HL-60 (cell line): ENCODE measurements at regions not wholly inside any gene's neighbourhood (a gene's known extent, or its start where the extent isn't known, plus 50 kb on each side); places are given as distances from the start of the nearest gene placed in this dataset.

Experiments used
- DNase-seq, 2 experiments: peaks; one replicate each; pipeline ENCODE4 v3.0.0-alpha.2; 2010 to 2020; ENCODE audit warnings: low read depth in 1 of 2, low spot score in 1 of 2
- H3K27ac ChIP-seq: fragments of 250-450 bp; sonication (Bioruptor Pico); replicated peaks from 2 replicates; pipeline ENCODE4 v1.5.1; 2020; ENCODE audit warnings: mild to moderate bottlenecking, moderate library complexity
- H3K27me3 ChIP-seq: fragments of 250-450 bp; sonication (Bioruptor Pico); 2 replicates; pipeline ENCODE4 v1.5.1; 2021; ENCODE audit warnings: mild to moderate bottlenecking, moderate library complexity; ENCODE audit not compliant: insufficient read depth, poor library complexity, severe bottlenecking
- H3K4me3 ChIP-seq: replicated peaks from 2 replicates; pipeline ENCODE4 v1.5.1; 2011; ENCODE audit warnings: mild to moderate bottlenecking, control low read depth, low read length; ENCODE audit not compliant: insufficient read depth
- GABPA ChIP-seq: IDR thresholded peaks from 2 replicates; pipeline ENCODE4 v1.6.1; 2012; ENCODE audit warnings: low read depth
- POLR2AphosphoS5 ChIP-seq: IDR thresholded peaks from 2 replicates; pipeline ENCODE4 v1.6.1; 2012; ENCODE audit warnings: low read depth
- SPI1 ChIP-seq: IDR thresholded peaks from 2 replicates; pipeline ENCODE4 v1.6.1; 2012; ENCODE audit warnings: low read depth, mild to moderate bottlenecking, borderline replicate concordance
- TF ChIP-seq, protein P1 (sequence below): IDR thresholded peaks from 2 replicates; pipeline ENCODE4 v1.6.1; 2012; ENCODE audit warnings: low read depth; ENCODE audit not compliant: insufficient replicate concordance
- TF ChIP-seq, protein P2 (sequence below): IDR thresholded peaks from one replicate; pipeline ENCODE4 v1.5.1; 2011; ENCODE audit warnings: low read length, control low read depth, inconsistent platforms; ENCODE audit not compliant: insufficient read depth

DNA sequence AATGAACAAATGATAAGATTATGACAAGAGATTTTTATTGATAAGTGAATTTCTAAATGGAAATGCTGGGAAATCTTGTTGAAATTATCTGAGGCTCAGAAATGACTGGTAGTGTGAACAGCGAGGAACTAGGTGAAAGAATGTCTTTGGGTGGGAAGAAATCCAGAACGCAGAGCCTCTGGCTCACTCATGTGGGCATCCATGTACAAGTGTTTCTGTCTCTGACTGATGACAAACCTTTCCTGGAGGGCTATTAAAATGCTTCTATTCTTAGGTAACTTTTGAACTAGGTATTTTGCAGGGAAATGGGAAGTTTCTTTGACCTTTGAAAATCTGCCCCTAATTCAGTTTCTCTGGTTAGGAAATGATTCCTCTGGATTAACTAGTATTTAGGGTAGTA lies 598.6 kb downstream of the SLC4A3 start:
- H3K4me3 ChIP-seq, result no peak overlapping the region
- no peak for DNase-seq
- H3K27ac ChIP-seq, result no peak overlapping the region
- TF ChIP-seq, protein P1, sequence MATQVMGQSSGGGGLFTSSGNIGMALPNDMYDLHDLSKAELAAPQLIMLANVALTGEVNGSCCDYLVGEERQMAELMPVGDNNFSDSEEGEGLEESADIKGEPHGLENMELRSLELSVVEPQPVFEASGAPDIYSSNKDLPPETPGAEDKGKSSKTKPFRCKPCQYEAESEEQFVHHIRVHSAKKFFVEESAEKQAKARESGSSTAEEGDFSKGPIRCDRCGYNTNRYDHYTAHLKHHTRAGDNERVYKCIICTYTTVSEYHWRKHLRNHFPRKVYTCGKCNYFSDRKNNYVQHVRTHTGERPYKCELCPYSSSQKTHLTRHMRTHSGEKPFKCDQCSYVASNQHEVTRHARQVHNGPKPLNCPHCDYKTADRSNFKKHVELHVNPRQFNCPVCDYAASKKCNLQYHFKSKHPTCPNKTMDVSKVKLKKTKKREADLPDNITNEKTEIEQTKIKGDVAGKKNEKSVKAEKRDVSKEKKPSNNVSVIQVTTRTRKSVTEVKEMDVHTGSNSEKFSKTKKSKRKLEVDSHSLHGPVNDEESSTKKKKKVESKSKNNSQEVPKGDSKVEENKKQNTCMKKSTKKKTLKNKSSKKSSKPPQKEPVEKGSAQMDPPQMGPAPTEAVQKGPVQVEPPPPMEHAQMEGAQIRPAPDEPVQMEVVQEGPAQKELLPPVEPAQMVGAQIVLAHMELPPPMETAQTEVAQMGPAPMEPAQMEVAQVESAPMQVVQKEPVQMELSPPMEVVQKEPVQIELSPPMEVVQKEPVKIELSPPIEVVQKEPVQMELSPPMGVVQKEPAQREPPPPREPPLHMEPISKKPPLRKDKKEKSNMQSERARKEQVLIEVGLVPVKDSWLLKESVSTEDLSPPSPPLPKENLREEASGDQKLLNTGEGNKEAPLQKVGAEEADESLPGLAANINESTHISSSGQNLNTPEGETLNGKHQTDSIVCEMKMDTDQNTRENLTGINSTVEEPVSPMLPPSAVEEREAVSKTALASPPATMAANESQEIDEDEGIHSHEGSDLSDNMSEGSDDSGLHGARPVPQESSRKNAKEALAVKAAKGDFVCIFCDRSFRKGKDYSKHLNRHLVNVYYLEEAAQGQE, result no peak
- TF ChIP-seq POLR2AphosphoS5 (no peak), GABPA (no peak), SPI1 (no peak)
- TF ChIP-seq, protein P2, sequence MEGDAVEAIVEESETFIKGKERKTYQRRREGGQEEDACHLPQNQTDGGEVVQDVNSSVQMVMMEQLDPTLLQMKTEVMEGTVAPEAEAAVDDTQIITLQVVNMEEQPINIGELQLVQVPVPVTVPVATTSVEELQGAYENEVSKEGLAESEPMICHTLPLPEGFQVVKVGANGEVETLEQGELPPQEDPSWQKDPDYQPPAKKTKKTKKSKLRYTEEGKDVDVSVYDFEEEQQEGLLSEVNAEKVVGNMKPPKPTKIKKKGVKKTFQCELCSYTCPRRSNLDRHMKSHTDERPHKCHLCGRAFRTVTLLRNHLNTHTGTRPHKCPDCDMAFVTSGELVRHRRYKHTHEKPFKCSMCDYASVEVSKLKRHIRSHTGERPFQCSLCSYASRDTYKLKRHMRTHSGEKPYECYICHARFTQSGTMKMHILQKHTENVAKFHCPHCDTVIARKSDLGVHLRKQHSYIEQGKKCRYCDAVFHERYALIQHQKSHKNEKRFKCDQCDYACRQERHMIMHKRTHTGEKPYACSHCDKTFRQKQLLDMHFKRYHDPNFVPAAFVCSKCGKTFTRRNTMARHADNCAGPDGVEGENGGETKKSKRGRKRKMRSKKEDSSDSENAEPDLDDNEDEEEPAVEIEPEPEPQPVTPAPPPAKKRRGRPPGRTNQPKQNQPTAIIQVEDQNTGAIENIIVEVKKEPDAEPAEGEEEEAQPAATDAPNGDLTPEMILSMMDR, result no peak
- H3K27me3 ChIP-seq, result no peaks in the 10 kb centered on the region

DNA sequence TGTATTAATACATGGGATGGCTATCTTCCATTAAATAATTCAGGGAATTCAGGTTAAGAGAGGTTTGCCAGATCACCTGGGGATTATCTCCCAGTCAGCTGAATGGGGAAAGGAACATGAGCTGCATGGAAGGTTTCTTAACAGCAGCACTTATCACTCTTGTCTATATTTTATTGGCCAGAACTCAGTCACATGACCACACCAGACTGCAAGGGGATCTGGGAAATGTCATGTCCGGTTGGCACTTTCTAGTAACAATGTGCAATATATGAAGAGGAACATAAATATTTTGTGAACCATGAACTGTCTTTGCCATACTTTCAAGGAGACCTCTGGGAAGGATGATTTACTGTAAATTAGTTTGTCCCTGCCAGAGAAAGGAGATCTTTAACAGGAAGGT lies 599.1 kb downstream of the SLC4A3 start:
- Histone ChIP-seq H3K27me3 (no peaks in the 10 kb centered on the region), H3K4me3 (no peak overlapping the region), H3K27ac (no peak overlapping the region)
- no peak for DNase-seq
- TF ChIP-seq SPI1, result no peak
- TF ChIP-seq, protein P2, result no peak
- no peak for TF ChIP-seq GABPA
- no peak for TF ChIP-seq POLR2AphosphoS5
- TF ChIP-seq, protein P1, result no peak

DNA sequence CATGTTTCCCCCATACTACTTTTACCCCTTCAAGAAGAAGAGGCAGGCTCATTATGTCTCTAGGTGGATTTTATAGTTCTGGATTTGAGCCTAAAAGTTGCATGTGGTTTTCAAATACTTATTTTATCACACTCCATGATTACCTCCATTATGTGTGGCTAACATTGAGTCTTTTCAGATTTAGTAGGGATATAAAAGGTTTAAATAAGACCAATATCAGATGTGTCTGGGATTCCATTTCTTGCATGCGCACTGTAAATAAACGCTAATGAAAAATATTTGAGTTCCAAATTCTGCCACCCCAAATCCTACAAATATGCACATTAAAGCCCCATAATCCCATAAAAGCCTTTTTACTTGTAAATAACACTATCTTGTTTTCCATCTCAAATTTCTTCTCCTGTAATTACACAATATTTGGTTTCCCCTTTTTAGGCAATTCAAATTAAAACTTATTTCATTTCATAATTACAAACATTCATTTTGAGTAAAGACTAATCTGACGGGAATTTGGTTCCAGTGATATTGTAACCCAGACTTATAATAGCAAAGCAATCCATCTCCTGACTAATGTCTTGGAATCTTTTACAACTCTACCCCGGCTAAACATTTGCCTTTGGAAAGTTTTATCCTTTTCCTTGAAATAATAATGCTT lies 600.0 kb downstream of the SLC4A3 start:
- Histone ChIP-seq H3K27me3 (no peaks in the 10 kb centered on the region), H3K27ac (no peak overlapping the region), H3K4me3 (no peak overlapping the region)
- no peak for TF ChIP-seq GABPA
- no peak for TF ChIP-seq SPI1
- TF ChIP-seq, protein P1, result no peak
- TF ChIP-seq POLR2AphosphoS5, result no peak
- TF ChIP-seq, protein P2, result no peak
- no peak for DNase-seq
